HCT116 (cell line): ENCODE measurements at regions not wholly inside any gene's neighbourhood (a gene's known extent, or its start where the extent isn't known, plus 50 kb on each side); places are given as distances from the start of the nearest gene placed in this dataset.

Experiments used
- ATAC-seq: fragments of 200-7000 bp; cut with Tn5 transposase; 2 replicates; pipeline ENCODE4 v1.9.1; 2020; ENCODE audit warnings: mild to moderate bottlenecking, moderate library complexity
- BruUV-seq: library from RNA; stranded (reverse); fragments of 400-500 nt; replicated peaks from 2 replicates; lab custom pipeline; 2021; lab: Mats Ljungman, UMichigan
- CTCF ChIA-PET: fragments of 300-600 bp; sonication (Branson Sonifier 250); formaldehyde crosslinking; loops from one replicate; lab custom pipeline; 2021; ENCODE audit warnings: antibody characterized with exemption; lab: Charles Lee
- POLR2A ChIA-PET: fragments of 300-600, 350-600 bp; sonication (Branson Sonifier 250); formaldehyde crosslinking; loops from one replicate; lab custom pipeline; 2021; ENCODE audit warnings: antibody characterized with exemption; lab: Charles Lee
- RAD21 ChIA-PET, 2 experiments: fragments of 300-600 bp; sonication (Branson Sonifier 250); formaldehyde crosslinking; loops; one replicate each; lab custom pipeline; 2023; ENCODE audit warnings: low total read pairs in 2 of 2; ENCODE audit not compliant: uncharacterized antibody in 2 of 2, unreplicated experiment in 2 of 2, low non-redundant PET in 1 of 2; lab: Charles Lee
- DNase-seq: peaks from one replicate; pipeline ENCODE4 v3.0.0-alpha.2; 2010; ENCODE audit warnings: low read depth, low spot score
- H2AFZ ChIP-seq: fragments of 200-600 bp; shearing (Covaris generic), sonication (generic); 2 replicates; pipeline ENCODE4 v1.6.1; 2017; ENCODE audit warnings: low read depth, mixed run types, mixed read lengths, antibody characterized with exemption, low read length; ENCODE audit not compliant: poor library complexity, severe bottlenecking
- H3K27ac ChIP-seq: 2 replicates; pipeline ENCODE4 v1.5.1; 2012; ENCODE audit warnings: low read depth, low read length
- H3K27me3 ChIP-seq: fragments of 200-600 bp; sonication (generic); 2 replicates; pipeline ENCODE4 v1.6.1; 2016; ENCODE audit warnings: mixed run types, low read length, mixed read lengths; ENCODE audit not compliant: insufficient read depth
- H3K36me3 ChIP-seq, 2 experiments: fragments of 200-500 bp in 1 of 2; fragments of 200-600 bp in 1 of 2; sonication (Bioruptor generic) in 1 of 2; sonication (generic) in 1 of 2; 2 replicates each; pipeline versions ENCODE4 v1.5.1 to v1.6.1; 2014 to 2016; ENCODE audit warnings: low read length in 2 of 2, inconsistent platforms in 1 of 2, mixed read lengths in 1 of 2, mixed run types in 1 of 2; ENCODE audit not compliant: insufficient read depth in 2 of 2, control insufficient read depth in 1 of 2
- H3K4me1 ChIP-seq, 2 experiments: fragments of 200-600 bp in 1 of 2; sonication (generic) in 1 of 2; 2 replicates each; pipeline versions ENCODE4 v1.5.1 to v1.6.1; 2012 to 2017; ENCODE audit warnings: low read length in 2 of 2, inconsistent platforms in 1 of 2, mild to moderate bottlenecking in 1 of 2, mixed read lengths in 1 of 2, mixed run types in 1 of 2, moderate library complexity in 1 of 2; ENCODE audit not compliant: insufficient read depth in 2 of 2, control insufficient read depth in 1 of 2
- H3K4me2 ChIP-seq: fragments of 200-600 bp; sonication (generic); 2 replicates; pipeline ENCODE4 v1.6.1; 2017; ENCODE audit warnings: mixed run types, low read length, mixed read lengths
- H3K4me3 ChIP-seq, 2 experiments: fragments of 200-600 bp in 1 of 2; sonication (generic) in 1 of 2; replicated peaks in 1 of 2; 2 replicates each; pipeline ENCODE4 v1.5.1; 2011 to 2016; ENCODE audit warnings: low read length in 2 of 2, control low read depth in 1 of 2, low read depth in 1 of 2, mild to moderate bottlenecking in 1 of 2, mixed read lengths in 1 of 2, mixed run types in 1 of 2
- H3K79me2 ChIP-seq: fragments of 200-600 bp; sonication (generic); 2 replicates; pipeline ENCODE4 v1.6.1; 2017; ENCODE audit warnings: mild to moderate bottlenecking, mixed run types, low read length, moderate library complexity, mixed read lengths; ENCODE audit not compliant: insufficient read depth
- H3K9ac ChIP-seq: fragments of 200-600 bp; sonication (generic); 2 replicates; pipeline ENCODE4 v1.6.1; 2016; ENCODE audit warnings: low read length, mixed read lengths
- H3K9me2 ChIP-seq: fragments of 200-600 bp; sonication (generic), shearing (Covaris generic); 2 replicates; pipeline ENCODE4 v1.6.1; 2017; ENCODE audit warnings: mixed run types, mild to moderate bottlenecking, moderate library complexity; ENCODE audit not compliant: insufficient read depth
- H3K9me3 ChIP-seq, 2 experiments: fragments of 200-500 bp in 1 of 2; fragments of 200-600 bp in 1 of 2; sonication (Bioruptor generic) in 1 of 2; sonication (generic) in 1 of 2; 2 replicates each; pipeline ENCODE4 v1.6.1; 2014 to 2017; ENCODE audit warnings: low read length in 2 of 2, mixed read lengths in 2 of 2, inconsistent platforms in 1 of 2, low read depth in 1 of 2, mild to moderate bottlenecking in 1 of 2, mixed run types in 1 of 2, moderate library complexity in 1 of 2; ENCODE audit not compliant: control insufficient read depth in 1 of 2, insufficient read depth in 1 of 2
- H4K20me1 ChIP-seq: fragments of 200-600 bp; sonication (generic), shearing (Covaris generic); 2 replicates; pipeline ENCODE4 v1.6.1; 2017; ENCODE audit warnings: mixed run types, mild to moderate bottlenecking, moderate library complexity; ENCODE audit not compliant: insufficient read depth
- ATF3 ChIP-seq: IDR thresholded peaks from 2 replicates; pipeline ENCODE4 v1.6.1; 2012
- CTCF ChIP-seq, 3 experiments: fragments of 200-600 bp in 1 of 3; sonication (generic) in 1 of 3; IDR thresholded peaks in 2 of 3; conservative IDR thresholded peaks in 1 of 3; 2 replicates each; pipeline ENCODE4 v1.5.1; 2012 to 2017; ENCODE audit warnings: low read depth in 2 of 3, low read length in 2 of 3, antibody characterized with exemption in 1 of 3, borderline replicate concordance in 1 of 3, control low read depth in 1 of 3, mild to moderate bottlenecking in 1 of 3, mixed read lengths in 1 of 3, mixed run types in 1 of 3, moderate library complexity in 1 of 3; ENCODE audit not compliant: insufficient read depth in 1 of 3
- JUND ChIP-seq: IDR thresholded peaks from 2 replicates; pipeline ENCODE4 v1.6.1; 2012
- RAD21 ChIP-seq: IDR thresholded peaks from 2 replicates; pipeline ENCODE4 v1.6.1; 2012; ENCODE audit warnings: low read depth, mild to moderate bottlenecking
- SP1 ChIP-seq: IDR thresholded peaks from 2 replicates; pipeline ENCODE4 v1.6.1; 2012; ENCODE audit warnings: low read depth
- SRF ChIP-seq: IDR thresholded peaks from 2 replicates; pipeline ENCODE4 v1.6.1; 2012; ENCODE audit warnings: low read depth
- TCF7L2 ChIP-seq: IDR thresholded peaks from 2 replicates; pipeline ENCODE4 v1.7.0; 2011; ENCODE audit warnings: borderline replicate concordance, inconsistent platforms; ENCODE audit not compliant: insufficient read depth, insufficient read length; ENCODE audit errors: extremely low read depth
- intact Hi-C: fragments of 100-400 bp; cut with micrococcal nuclease; formaldehyde crosslinking; loops from 2 replicates; pipeline ENCODE4 v1.10.0; 2022

- Histone ChIP-seq H3K9me3 (no peaks in the 10 kb centered on the region), H3K79me2 (no peaks in the 10 kb centered on the region), H3K27me3 (no peaks in the 10 kb centered on the region), H3K36me3 (no peaks in the 10 kb centered on the region), H3K4me1 (0 out of 4 replicates have a peak, but pooled peaks cover 0 to 2% of the 10 kb centered on the region in 2 experiments), H3K9me2 (no peaks in the 10 kb centered on the region), H3K9ac (no peak overlapping the region), H2AFZ (peak overlapping the region; percentile 71), H3K4me3 (no peak overlapping the region), H3K4me2 (peak overlapping the region; percentile 6; the same call in 1 of the 2 replicates), H4K20me1 (no peaks in the 10 kb centered on the region), H3K27ac (no peak overlapping the region)
- POLR2A ChIA-PET, result no interaction called here
- DNase-seq (peak; percentile 66), ATAC-seq (peak; percentile 99)
- CTCF ChIA-PET, result interaction anchor here (0.9 to 3.9 kb wide), 5 partner anchors 13 to 116 kb away, joined by 3 to 47 read pairs (median 4); no protein-coding TSS in a partner anchor
- no TSS peak for BruUV-seq
- intact Hi-C loops, result loop anchor here (1.0 kb wide), 1 partner anchor 88 kb away; no protein-coding TSS in a partner anchor
- RAD21 ChIA-PET, result interaction anchor here in 1 of 2 experiments (1.1 to 1.5 kb wide), 2 partner anchors 88 to 116 kb away, joined by 4 to 6 read pairs; no protein-coding TSS in a partner anchor
- peak; percentile 73 to 79 (median 74) for TF ChIP-seq CTCF (IDR thresholded peaks at IDR 0.05 in 2 of 3, conservative IDR thresholded peaks at IDR 0.05 in 1 of 3; ENCODE audit: borderline replicate concordance in 1 of 3, insufficient read depth in 1 of 3, low read depth in 2 of 3, low read length in 2 of 3)
- no peak for TF ChIP-seq TCF7L2
- peak; percentile 92 for TF ChIP-seq RAD21
- peak; percentile 95 for TF ChIP-seq SRF
- no peak for TF ChIP-seq ATF3
- no peak for TF ChIP-seq SP1
- no peak for TF ChIP-seq JUND
Measured at GRCh38 chr4:111943796-111944203, 201.5 kb upstream of the FAM241A start.
